ENCODE measurements at regions not wholly inside any gene's neighbourhood (a gene's known extent, or its start where the extent isn't known, plus 50 kb on each side); places are given as distances from the start of the nearest gene placed in this dataset.

- no peak for TF ChIP-seq NR1H2 (CRISPR knock-in tag; IDR thresholded peaks at IDR 0.05)
- no peak for TF ChIP-seq CTCF (IDR thresholded peaks at IDR 0.05)
Observed at GRCh38 chr22:46060292-46061123, 83.5 kb upstream of the WNT7B start (continued).

- Mint-ChIP-seq H3K36me3 (no peaks in the 10 kb centered on the region), H3K27me3 (ENCODE audit: low read depth) (peaks cover 51% of the 10 kb centered on the region), H3K4me1 (no peaks in the 10 kb centered on the region), H3K9me3 (no peaks in the 10 kb centered on the region), H3K4me3 (peak overlapping the region; percentile 48), H3K27ac (no peak overlapping the region)
- ChIA-PET CTCF (interaction anchor here (0.8 to 2.4 kb wide), 7 partner anchors 12 to 67 kb away, joined by 3 to 16 read pairs (median 3); no protein-coding TSS in a partner anchor), POLR2A (no interaction called here)
- peak; percentile 11 for DNase-seq (ENCODE audit: low spot score)
- ATAC-seq = no peak
- no peak for TF ChIP-seq ZNF138 (CRISPR knock-in tag; conservative IDR thresholded peaks at IDR 0.05)
- no peak for TF ChIP-seq EMX1 (CRISPR knock-in tag; IDR thresholded peaks at IDR 0.05)
- no peak for TF ChIP-seq FOXJ3 (CRISPR knock-in tag; IDR thresholded peaks at IDR 0.05; ENCODE audit: borderline replicate concordance)
- no peak for TF ChIP-seq ZNF263 (CRISPR knock-in tag; IDR thresholded peaks at IDR 0.05; ENCODE audit: low read depth)
- TF ChIP-seq HMGXB4 (CRISPR knock-in tag; IDR thresholded peaks at IDR 0.05) = no peak
- no peak for TF ChIP-seq ZNF317 (CRISPR knock-in tag; IDR thresholded peaks at IDR 0.05; ENCODE audit: borderline replicate concordance, low read depth)
- TF ChIP-seq ATF6 (CRISPR knock-in tag; IDR thresholded peaks at IDR 0.05) = no peak
- TF ChIP-seq NR3C1 (CRISPR knock-in tag; conservative IDR thresholded peaks at IDR 0.05; ENCODE audit: low read depth) = no peak
- TF ChIP-seq MYBL2 (CRISPR knock-in tag; IDR thresholded peaks at IDR 0.05) = no peak
- no peak for TF ChIP-seq CREM (CRISPR knock-in tag; IDR thresholded peaks at IDR 0.05)
- TF ChIP-seq OVOL2 (CRISPR knock-in tag; IDR thresholded peaks at IDR 0.05; ENCODE audit: borderline replicate concordance) = no peak
- no peak for TF ChIP-seq ZNF281 (CRISPR knock-in tag; IDR thresholded peaks at IDR 0.05)
- no peak for TF ChIP-seq ZBTB21 (CRISPR knock-in tag; IDR thresholded peaks at IDR 0.05; ENCODE audit: borderline replicate concordance)
- no peak for TF ChIP-seq NFYB (CRISPR knock-in tag; conservative IDR thresholded peaks at IDR 0.05; ENCODE audit: low read depth)
- no peak for TF ChIP-seq MAX (CRISPR knock-in tag; IDR thresholded peaks at IDR 0.05)
- TF ChIP-seq AFF4 (CRISPR knock-in tag; IDR thresholded peaks at IDR 0.05; ENCODE audit: borderline replicate concordance) = no peak
- no peak for TF ChIP-seq ZNF121 (CRISPR knock-in tag; IDR thresholded peaks at IDR 0.05)
- TF ChIP-seq ZNF671 (CRISPR knock-in tag; IDR thresholded peaks at IDR 0.05) = no peak
- no peak for TF ChIP-seq ZNF396 (CRISPR knock-in tag; IDR thresholded peaks at IDR 0.05; ENCODE audit: borderline replicate concordance)
Observed at GRCh38 chr22:46061124-46061500, 84.2 kb upstream of the WNT7B start.
